ENCODE measurements at regions not wholly inside any gene's neighbourhood (a gene's known extent, or its start where the extent isn't known, plus 50 kb on each side); places are given as distances from the start of the nearest gene placed in this dataset.

GRCh38 chr17:34091975-34092374 is 163.1 kb upstream of the CCL2 start:
- DNase-seq (ENCODE audit: low read depth, low spot score) (no peak), ATAC-seq (no peak), FAIRE-seq (no peak)
- intact Hi-C loops (cut with micrococcal nuclease; ENCODE audit: unreplicated experiment) (no loop called here), in situ Hi-C loops (cut with MboI) (no loop called here)
- 17% methylated on average over 3 of the region's 3 CpGs for WGBS (ENCODE audit: insufficient coverage, insufficient replicate concordance, low lambda C conversion rate, missing lambda C conversion rate)
- TF ChIP-seq BRCA1 (IDR thresholded peaks at IDR 0.05; ENCODE audit: low read depth, low read length) (no peak), ZNF217 (IDR thresholded peaks at IDR 0.05) (no peak), BMI1 (IDR thresholded peaks at IDR 0.05; ENCODE audit: borderline replicate concordance) (no peak), MEF2B (IDR thresholded peaks at IDR 0.05; ENCODE audit: partially characterized antibody, poor library complexity, severe bottlenecking) (no peak), PKNOX1 (IDR thresholded peaks at IDR 0.05) (no peak), ZNF24 (IDR thresholded peaks at IDR 0.05) (no peak), LARP7 (IDR thresholded peaks at IDR 0.05) (no peak), CBFB (IDR thresholded peaks at IDR 0.05; ENCODE audit: low read depth) (no peak)
- ChIA-PET SMC1A (ENCODE audit: uncharacterized antibody, unreplicated experiment) (no interaction called here), POLR2A (no interaction called here), CTCF (no interaction called here), RAD21 (ENCODE audit: unreplicated experiment) (no interaction called here)
- no peaks in the 10 kb centered on the region for H3K9me3 ChIP-seq (replicated peaks; ENCODE audit: control insufficient read depth, insufficient read depth, low read length)
- H4K20me1 ChIP-seq (ENCODE audit: control insufficient read depth, insufficient read depth) = no peaks in the 10 kb centered on the region
- H3K79me2 ChIP-seq (ENCODE audit: control insufficient read depth, insufficient read depth, low read length) = no peaks in the 10 kb centered on the region
- BruUV-seq (replicated peaks) = no TSS peak
- no peak overlapping the region for H3K27ac ChIP-seq (ENCODE audit: control insufficient read depth, insufficient read depth)
- H3K27me3 ChIP-seq (replicated peaks in 1 of 2; ENCODE audit: control insufficient read depth in 2 of 2, insufficient read depth in 2 of 2, low read length in 1 of 2) = peaks cover 0 to 4% of the 10 kb centered on the region in 2 experiments; a peak in 2 of 4 replicates
- no peak overlapping the region for H3K4me3 ChIP-seq
- no peaks in the 10 kb centered on the region for H3K36me3 ChIP-seq (ENCODE audit: control insufficient read depth in 2 of 2, insufficient read depth in 2 of 2, low read length in 1 of 2)
- no peak overlapping the region for H3K9ac ChIP-seq (ENCODE audit: control insufficient read depth, insufficient read depth, low read length)
- no peak overlapping the region for H2AFZ ChIP-seq (ENCODE audit: control insufficient read depth, low read depth, low read length)
- no peaks in the 10 kb centered on the region for H3K4me1 ChIP-seq (ENCODE audit: control insufficient read depth, insufficient read depth, low read length)
- no peak overlapping the region for H3K4me2 ChIP-seq (ENCODE audit: control insufficient read depth, insufficient read depth)

GRCh38 chr17:34095106-34095505 is 160.0 kb upstream of the CCL2 start:
- H3K9me3 ChIP-seq (replicated peaks; ENCODE audit: control insufficient read depth, insufficient read depth, low read length) = no peaks in the 10 kb centered on the region
- no peak overlapping the region for H3K27ac ChIP-seq (ENCODE audit: control insufficient read depth, insufficient read depth)
- BruUV-seq (replicated peaks) = no TSS peak
- RAD21 ChIA-PET (ENCODE audit: unreplicated experiment) = no interaction called here
- H3K9ac ChIP-seq (ENCODE audit: control insufficient read depth, insufficient read depth, low read length) = no peak overlapping the region
- H3K4me1 ChIP-seq (ENCODE audit: control insufficient read depth, insufficient read depth, low read length) = no peaks in the 10 kb centered on the region
- H3K4me3 ChIP-seq = no peak overlapping the region
- intact Hi-C loops (cut with micrococcal nuclease; ENCODE audit: unreplicated experiment) (no loop called here), in situ Hi-C loops (cut with MboI) (no loop called here)
- 0% methylated on average over 1 of the region's 1 CpG for WGBS (ENCODE audit: insufficient coverage, insufficient replicate concordance, low lambda C conversion rate, missing lambda C conversion rate)
- FAIRE-seq (no peak), ATAC-seq (no peak), DNase-seq (ENCODE audit: low read depth, low spot score) (no peak)
- POLR2A ChIA-PET = no interaction called here
- H3K79me2 ChIP-seq (ENCODE audit: control insufficient read depth, insufficient read depth, low read length) = no peaks in the 10 kb centered on the region
- no peak overlapping the region for H2AFZ ChIP-seq (ENCODE audit: control insufficient read depth, low read depth, low read length)
- SMC1A ChIA-PET (ENCODE audit: uncharacterized antibody, unreplicated experiment) = no interaction called here
- CTCF ChIA-PET = no interaction called here
- peaks cover 0 to 4% of the 10 kb centered on the region in 2 experiments; a peak in 2 of 4 replicates for H3K27me3 ChIP-seq (replicated peaks in 1 of 2; ENCODE audit: control insufficient read depth in 2 of 2, insufficient read depth in 2 of 2, low read length in 1 of 2)
- H4K20me1 ChIP-seq (ENCODE audit: control insufficient read depth, insufficient read depth) = no peaks in the 10 kb centered on the region
- no peak overlapping the region for H3K4me2 ChIP-seq (ENCODE audit: control insufficient read depth, insufficient read depth)
- no peaks in the 10 kb centered on the region for H3K36me3 ChIP-seq (ENCODE audit: control insufficient read depth in 2 of 2, insufficient read depth in 2 of 2, low read length in 1 of 2)
- TF ChIP-seq MYB (IDR thresholded peaks at IDR 0.05; ENCODE audit: borderline replicate concordance, low read depth, low read length) = no peak
- TF ChIP-seq POLR2A (IDR thresholded peaks at IDR 0.05; ENCODE audit: low read depth, low read length) = no peak
- TF ChIP-seq BCLAF1 (IDR thresholded peaks at IDR 0.05) = no peak
- no peak for TF ChIP-seq MEF2A (IDR thresholded peaks at IDR 0.05; ENCODE audit: insufficient read depth, low read depth, low read length)
- TF ChIP-seq ATF3 (IDR thresholded peaks at IDR 0.05; ENCODE audit: borderline replicate concordance, extremely low read depth, low read depth, low read length) = no peak
- no peak for TF ChIP-seq SUZ12 (IDR thresholded peaks at IDR 0.05; ENCODE audit: unreplicated experiment)
- no peak for TF ChIP-seq ZNF207 (IDR thresholded peaks at IDR 0.05; ENCODE audit: borderline replicate concordance)
- no peak for TF ChIP-seq KDM1A (IDR thresholded peaks at IDR 0.05; ENCODE audit: borderline replicate concordance)

Data from GM12878 (cell line).